ENCODE measurements at regions not wholly inside any gene's neighbourhood (a gene's known extent, or its start where the extent isn't known, plus 50 kb on each side); places are given as distances from the start of the nearest gene placed in this dataset.

- peaks cover 0 to 7% of the 10 kb centered on the region in 2 donors for H3K9me3 ChIP-seq (ENCODE audit: control insufficient read depth in 2 of 2, insufficient read depth in 1 of 2, low read depth in 1 of 2, low read length in 1 of 2)
- H3K4me1 ChIP-seq (ENCODE audit: control insufficient read depth in 2 of 2, insufficient read depth in 2 of 2, low read length in 1 of 2) = no peaks in the 10 kb centered on the region
- no peak overlapping the region for H3K4me3 ChIP-seq (ENCODE audit: low read depth in 1 of 2, low read length in 2 of 2)
- H3K27ac ChIP-seq (ENCODE audit: low read depth in 2 of 2, low read length in 1 of 2) = no peak overlapping the region
- no peaks in the 10 kb centered on the region for H3K36me3 ChIP-seq (ENCODE audit: control insufficient read depth in 2 of 2, insufficient read depth in 2 of 2, low read length in 1 of 2)
- 53 to 63% methylated on average over 1 of the region's 1 CpG for WGBS, 2 donors
- H3K27me3 ChIP-seq (ENCODE audit: control insufficient read depth in 1 of 2, insufficient read depth in 2 of 2, low read length in 2 of 2) = no peaks in the 10 kb centered on the region
Observed at GRCh38 chr12:46509135-46509534, 136.6 kb upstream of the SLC38A2 start.

GRCh38 chr12:46508651-46509050 lies 136.1 kb upstream of the SLC38A2 start:
- no peak overlapping the region for H3K27ac ChIP-seq (ENCODE audit: low read depth in 2 of 2, low read length in 1 of 2)
- 96 to 97% methylated on average over 6 of the region's 6 CpGs for WGBS, 2 donors
- no peak overlapping the region for H3K4me3 ChIP-seq (ENCODE audit: low read depth in 1 of 2, low read length in 2 of 2)
- H3K36me3 ChIP-seq (ENCODE audit: control insufficient read depth in 2 of 2, insufficient read depth in 2 of 2, low read length in 1 of 2) = no peaks in the 10 kb centered on the region
- H3K4me1 ChIP-seq (ENCODE audit: control insufficient read depth in 2 of 2, insufficient read depth in 2 of 2, low read length in 1 of 2) = no peaks in the 10 kb centered on the region
- H3K9me3 ChIP-seq (ENCODE audit: control insufficient read depth in 2 of 2, insufficient read depth in 1 of 2, low read depth in 1 of 2, low read length in 1 of 2) = peaks cover 0 to 7% of the 10 kb centered on the region in 2 donors
- H3K27me3 ChIP-seq (ENCODE audit: control insufficient read depth in 1 of 2, insufficient read depth in 2 of 2, low read length in 2 of 2) = no peaks in the 10 kb centered on the region

- H3K27me3 ChIP-seq (ENCODE audit: control insufficient read depth in 1 of 2, insufficient read depth in 2 of 2, low read length in 2 of 2) = no peaks in the 10 kb centered on the region
- peaks cover 0 to 7% of the 10 kb centered on the region in 2 donors for H3K9me3 ChIP-seq (ENCODE audit: control insufficient read depth in 2 of 2, insufficient read depth in 1 of 2, low read depth in 1 of 2, low read length in 1 of 2)
- no peaks in the 10 kb centered on the region for H3K4me1 ChIP-seq (ENCODE audit: control insufficient read depth in 2 of 2, insufficient read depth in 2 of 2, low read length in 1 of 2)
- no peaks in the 10 kb centered on the region for H3K36me3 ChIP-seq (ENCODE audit: control insufficient read depth in 2 of 2, insufficient read depth in 2 of 2, low read length in 1 of 2)
- no peak overlapping the region for H3K27ac ChIP-seq (ENCODE audit: low read depth in 2 of 2, low read length in 1 of 2)
- no peak overlapping the region for H3K4me3 ChIP-seq (ENCODE audit: low read depth in 1 of 2, low read length in 2 of 2)
Observed at GRCh38 chr12:46507766-46508165, 135.2 kb upstream of the SLC38A2 start.

- Histone ChIP-seq H3K27ac (ENCODE audit: low read depth in 2 of 2, low read length in 1 of 2) (no peak overlapping the region), H3K36me3 (ENCODE audit: control insufficient read depth in 2 of 2, insufficient read depth in 2 of 2, low read length in 1 of 2) (no peaks in the 10 kb centered on the region), H3K9me3 (ENCODE audit: control insufficient read depth in 2 of 2, insufficient read depth in 1 of 2, low read depth in 1 of 2, low read length in 1 of 2) (peaks cover 0 to 7% of the 10 kb centered on the region in 2 donors), H3K4me1 (ENCODE audit: control insufficient read depth in 2 of 2, insufficient read depth in 2 of 2, low read length in 1 of 2) (no peaks in the 10 kb centered on the region), H3K27me3 (ENCODE audit: control insufficient read depth in 1 of 2, insufficient read depth in 2 of 2, low read length in 2 of 2) (no peaks in the 10 kb centered on the region), H3K4me3 (ENCODE audit: low read depth in 1 of 2, low read length in 2 of 2) (no peak overlapping the region)
- 88 to 94% methylated on average over 1 of the region's 1 CpG for WGBS, 2 donors
Observed at GRCh38 chr12:46506961-46507360, 134.4 kb upstream of the SLC38A2 start.

- Histone ChIP-seq H3K27me3 (ENCODE audit: control insufficient read depth in 1 of 2, insufficient read depth in 2 of 2, low read length in 2 of 2) (no peaks in the 10 kb centered on the region), H3K27ac (ENCODE audit: low read depth in 2 of 2, low read length in 1 of 2) (no peak overlapping the region), H3K9me3 (ENCODE audit: control insufficient read depth in 2 of 2, insufficient read depth in 1 of 2, low read depth in 1 of 2, low read length in 1 of 2) (peaks cover 0 to 7% of the 10 kb centered on the region in 2 donors), H3K4me1 (ENCODE audit: control insufficient read depth in 2 of 2, insufficient read depth in 2 of 2, low read length in 1 of 2) (no peaks in the 10 kb centered on the region), H3K4me3 (ENCODE audit: low read depth in 1 of 2, low read length in 2 of 2) (no peak overlapping the region), H3K36me3 (ENCODE audit: control insufficient read depth in 2 of 2, insufficient read depth in 2 of 2, low read length in 1 of 2) (no peaks in the 10 kb centered on the region)
- 98% methylated on average over 2 of the region's 2 CpGs for WGBS, 2 donors
Observed at GRCh38 chr12:46506198-46506597, 133.6 kb upstream of the SLC38A2 start.

DNA sequence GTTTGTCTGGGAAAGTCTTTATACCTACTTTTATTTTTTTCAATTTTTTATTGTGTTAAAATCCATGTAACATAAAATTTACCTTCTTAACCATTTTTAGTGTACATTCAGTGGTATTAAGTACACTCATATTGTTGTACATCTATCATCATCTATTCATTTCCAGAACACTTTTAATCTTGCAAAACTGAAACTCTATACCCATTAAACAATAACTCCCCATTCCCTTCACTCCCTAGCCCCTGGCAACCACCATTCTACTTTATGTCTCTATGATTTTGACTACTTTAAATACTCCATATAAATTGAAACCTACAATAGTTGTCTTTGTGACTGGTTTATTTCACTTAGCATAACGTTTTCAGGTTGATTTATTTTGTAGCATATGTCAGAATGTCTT lies 131.9 kb upstream of the SLC38A2 start:
- Histone ChIP-seq H3K4me3 (ENCODE audit: low read depth in 1 of 2, low read length in 2 of 2) (no peak overlapping the region), H3K27ac (ENCODE audit: low read depth in 2 of 2, low read length in 1 of 2) (no peak overlapping the region), H3K9me3 (ENCODE audit: control insufficient read depth in 2 of 2, insufficient read depth in 1 of 2, low read depth in 1 of 2, low read length in 1 of 2) (peaks cover 0 to 7% of the 10 kb centered on the region in 2 donors), H3K27me3 (ENCODE audit: control insufficient read depth in 1 of 2, insufficient read depth in 2 of 2, low read length in 2 of 2) (no peaks in the 10 kb centered on the region), H3K4me1 (ENCODE audit: control insufficient read depth in 2 of 2, insufficient read depth in 2 of 2, low read length in 1 of 2) (no peaks in the 10 kb centered on the region), H3K36me3 (ENCODE audit: control insufficient read depth in 2 of 2, insufficient read depth in 2 of 2, low read length in 1 of 2) (no peaks in the 10 kb centered on the region)
- 57 to 65% methylated on average over 1 of the region's 1 CpG for WGBS, 2 donors

- no peaks in the 10 kb centered on the region for H3K27me3 ChIP-seq (ENCODE audit: control insufficient read depth in 1 of 2, insufficient read depth in 2 of 2, low read length in 2 of 2)
- peaks cover 0 to 7% of the 10 kb centered on the region in 2 donors for H3K9me3 ChIP-seq (ENCODE audit: control insufficient read depth in 2 of 2, insufficient read depth in 1 of 2, low read depth in 1 of 2, low read length in 1 of 2)
- no peak overlapping the region for H3K27ac ChIP-seq (ENCODE audit: low read depth in 2 of 2, low read length in 1 of 2)
- H3K36me3 ChIP-seq (ENCODE audit: control insufficient read depth in 2 of 2, insufficient read depth in 2 of 2, low read length in 1 of 2) = no peaks in the 10 kb centered on the region
- 86% methylated on average over 1 of the region's 1 CpG for WGBS, 2 donors
- H3K4me3 ChIP-seq (ENCODE audit: low read depth in 1 of 2, low read length in 2 of 2) = no peak overlapping the region
- H3K4me1 ChIP-seq (ENCODE audit: control insufficient read depth in 2 of 2, insufficient read depth in 2 of 2, low read length in 1 of 2) = no peaks in the 10 kb centered on the region
Observed at GRCh38 chr12:46503637-46504175, 131.1 kb upstream of the SLC38A2 start.

DNA sequence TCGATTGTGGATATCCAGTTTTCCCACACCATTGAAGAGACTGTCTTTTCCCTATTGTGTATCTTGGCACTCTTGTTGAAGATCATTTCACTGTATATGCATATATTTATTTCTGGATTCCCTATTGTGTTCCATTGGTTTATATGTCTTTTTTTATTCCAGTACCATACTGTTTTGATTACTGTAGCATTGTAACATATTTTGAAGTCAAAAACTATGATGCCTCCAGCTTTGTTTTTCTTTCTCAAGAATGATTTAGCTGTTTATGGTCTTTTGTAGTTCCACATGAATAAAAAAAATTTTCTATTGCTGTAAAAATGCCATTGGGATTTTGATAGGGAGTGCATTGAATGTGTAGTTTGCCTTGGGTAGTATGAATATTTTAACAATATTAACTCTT lies 128.1 kb upstream of the SLC38A2 start:
- WGBS, 2 donors = 100% methylated on average over 1 of the region's 1 CpG
- H3K27ac ChIP-seq (ENCODE audit: low read depth in 2 of 2, low read length in 1 of 2) = no peak overlapping the region
- H3K27me3 ChIP-seq (ENCODE audit: control insufficient read depth in 1 of 2, insufficient read depth in 2 of 2, low read length in 2 of 2) = no peaks in the 10 kb centered on the region
- H3K4me3 ChIP-seq (ENCODE audit: low read depth in 1 of 2, low read length in 2 of 2) = no peak overlapping the region
- peaks cover 0 to under 1% of the 10 kb centered on the region in 2 donors for H3K9me3 ChIP-seq (ENCODE audit: control insufficient read depth in 2 of 2, insufficient read depth in 1 of 2, low read depth in 1 of 2, low read length in 1 of 2)
- no peaks in the 10 kb centered on the region for H3K4me1 ChIP-seq (ENCODE audit: control insufficient read depth in 2 of 2, insufficient read depth in 2 of 2, low read length in 1 of 2)
- no peaks in the 10 kb centered on the region for H3K36me3 ChIP-seq (ENCODE audit: control insufficient read depth in 2 of 2, insufficient read depth in 2 of 2, low read length in 1 of 2)

DNA sequence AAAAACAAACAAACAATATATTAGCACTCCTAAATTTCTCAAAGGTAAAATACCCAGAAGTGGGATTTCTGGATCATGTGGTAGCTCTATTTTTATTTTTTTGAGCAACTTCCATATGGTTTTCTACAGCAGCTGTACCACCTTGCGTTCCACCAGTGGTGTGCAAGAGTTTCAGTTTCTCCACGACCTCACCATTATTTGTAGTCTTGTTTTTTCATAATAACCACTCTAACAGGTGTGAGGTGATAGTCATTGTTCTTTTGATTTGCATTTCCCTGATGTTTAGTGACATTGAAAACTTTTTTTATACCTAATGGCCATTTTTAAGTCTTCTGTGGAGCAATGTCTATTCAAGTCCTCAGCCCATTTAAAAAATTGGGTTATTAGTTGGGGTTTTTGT lies 127.3 kb upstream of the SLC38A2 start:
- WGBS, 2 donors = 84 to 88% methylated on average over 2 of the region's 2 CpGs

GRCh38 chr12:46499226-46499625 lies 126.7 kb upstream of the SLC38A2 start:
- no peaks in the 10 kb centered on the region for H3K27me3 ChIP-seq (ENCODE audit: control insufficient read depth in 1 of 2, insufficient read depth in 2 of 2, low read length in 2 of 2)
- no peaks in the 10 kb centered on the region for H3K4me1 ChIP-seq (ENCODE audit: control insufficient read depth in 2 of 2, insufficient read depth in 2 of 2, low read length in 1 of 2)
- no peaks in the 10 kb centered on the region for H3K36me3 ChIP-seq (ENCODE audit: control insufficient read depth in 2 of 2, insufficient read depth in 2 of 2, low read length in 1 of 2)
- WGBS, 2 donors = 99 to 100% methylated on average over 1 of the region's 1 CpG
- no peak overlapping the region for H3K4me3 ChIP-seq (ENCODE audit: low read depth in 1 of 2, low read length in 2 of 2)
- H3K27ac ChIP-seq (ENCODE audit: low read depth in 2 of 2, low read length in 1 of 2) = no peak overlapping the region
- no peaks in the 10 kb centered on the region for H3K9me3 ChIP-seq (ENCODE audit: control insufficient read depth in 2 of 2, insufficient read depth in 1 of 2, low read depth in 1 of 2, low read length in 1 of 2)

More for the DNA sequence above, 127.3 kb upstream of the SLC38A2 start:
- no peaks in the 10 kb centered on the region for H3K9me3 ChIP-seq (ENCODE audit: control insufficient read depth in 2 of 2, insufficient read depth in 1 of 2, low read depth in 1 of 2, low read length in 1 of 2)
- H3K4me3 ChIP-seq (ENCODE audit: low read depth in 1 of 2, low read length in 2 of 2) = no peak overlapping the region
- no peaks in the 10 kb centered on the region for H3K4me1 ChIP-seq (ENCODE audit: control insufficient read depth in 2 of 2, insufficient read depth in 2 of 2, low read length in 1 of 2)
- H3K27ac ChIP-seq (ENCODE audit: low read depth in 2 of 2, low read length in 1 of 2) = no peak overlapping the region
- H3K27me3 ChIP-seq (ENCODE audit: control insufficient read depth in 1 of 2, insufficient read depth in 2 of 2, low read length in 2 of 2) = no peaks in the 10 kb centered on the region
- no peaks in the 10 kb centered on the region for H3K36me3 ChIP-seq (ENCODE audit: control insufficient read depth in 2 of 2, insufficient read depth in 2 of 2, low read length in 1 of 2)
